ENCODE measurements at regions not wholly inside any gene's neighbourhood (a gene's known extent, or its start where the extent isn't known, plus 50 kb on each side); places are given as distances from the start of the nearest gene placed in this dataset.

DNA sequence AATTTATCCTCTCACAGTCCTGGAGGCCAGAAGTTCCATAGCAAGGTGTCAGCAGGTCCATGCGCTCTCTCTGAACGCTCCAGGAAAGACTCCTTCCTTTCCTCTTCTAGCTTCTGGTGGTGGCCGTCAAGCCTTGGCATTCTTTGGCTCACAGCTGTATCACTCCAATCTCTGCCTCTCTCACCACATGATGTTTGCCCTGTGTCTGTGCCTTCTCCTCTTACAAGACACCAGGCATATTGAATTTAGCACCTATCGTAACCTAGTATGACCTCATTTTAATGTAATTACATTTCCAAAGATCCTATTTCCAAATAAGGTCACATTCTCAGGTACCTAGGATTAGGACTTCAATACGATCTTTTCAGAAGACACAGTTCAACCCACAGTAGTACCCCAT is 428.5 kb downstream of the CD83 start:
- Histone ChIP-seq H3K27me3 (ENCODE audit: control insufficient read depth, insufficient read depth, low read length) (no peaks in the 10 kb centered on the region), H3K9ac (ENCODE audit: insufficient read depth, low read length) (no peak overlapping the region), H3K36me3 (ENCODE audit: control insufficient read depth, insufficient read depth, low read length) (no peaks in the 10 kb centered on the region), H4K20me1 (ENCODE audit: control insufficient read depth, extremely low read depth, insufficient read depth, low read length) (no peaks in the 10 kb centered on the region), H3K4me1 (ENCODE audit: control insufficient read depth, extremely low read depth, insufficient read depth, low read length) (peaks cover 1% of the 10 kb centered on the region), H3K79me2 (ENCODE audit: control insufficient read depth, insufficient read depth, low read length) (no peaks in the 10 kb centered on the region), H2AFZ (ENCODE audit: low read length) (no peak overlapping the region), H3K9me3 (ENCODE audit: control insufficient read depth, insufficient read depth, low read depth, low read length) (no peaks in the 10 kb centered on the region), H3K4me2 (ENCODE audit: extremely low read depth, insufficient read depth, low read length) (no peak overlapping the region), H3K27ac (ENCODE audit: insufficient read depth, low read length) (no peak overlapping the region), H3K4me3 (replicated peaks in 1 of 4; ENCODE audit: control extremely low read depth in 1 of 4, insufficient read depth in 1 of 4, low read depth in 3 of 4, low read length in 4 of 4) (no peak overlapping the region)
- no peak for DNase-seq (ENCODE audit: low read depth in 2 of 2)
- TF ChIP-seq EZH2 (IDR thresholded peaks at IDR 0.05; ENCODE audit: low read length, missing control alignments): no peak
- TF ChIP-seq, protein P1, sequence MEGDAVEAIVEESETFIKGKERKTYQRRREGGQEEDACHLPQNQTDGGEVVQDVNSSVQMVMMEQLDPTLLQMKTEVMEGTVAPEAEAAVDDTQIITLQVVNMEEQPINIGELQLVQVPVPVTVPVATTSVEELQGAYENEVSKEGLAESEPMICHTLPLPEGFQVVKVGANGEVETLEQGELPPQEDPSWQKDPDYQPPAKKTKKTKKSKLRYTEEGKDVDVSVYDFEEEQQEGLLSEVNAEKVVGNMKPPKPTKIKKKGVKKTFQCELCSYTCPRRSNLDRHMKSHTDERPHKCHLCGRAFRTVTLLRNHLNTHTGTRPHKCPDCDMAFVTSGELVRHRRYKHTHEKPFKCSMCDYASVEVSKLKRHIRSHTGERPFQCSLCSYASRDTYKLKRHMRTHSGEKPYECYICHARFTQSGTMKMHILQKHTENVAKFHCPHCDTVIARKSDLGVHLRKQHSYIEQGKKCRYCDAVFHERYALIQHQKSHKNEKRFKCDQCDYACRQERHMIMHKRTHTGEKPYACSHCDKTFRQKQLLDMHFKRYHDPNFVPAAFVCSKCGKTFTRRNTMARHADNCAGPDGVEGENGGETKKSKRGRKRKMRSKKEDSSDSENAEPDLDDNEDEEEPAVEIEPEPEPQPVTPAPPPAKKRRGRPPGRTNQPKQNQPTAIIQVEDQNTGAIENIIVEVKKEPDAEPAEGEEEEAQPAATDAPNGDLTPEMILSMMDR (conservative IDR thresholded peaks at IDR 0.05 in 1 of 2, IDR thresholded peaks at IDR 0.05 in 1 of 2; ENCODE audit: low read depth in 1 of 2, low read length in 2 of 2): no peak

DNA sequence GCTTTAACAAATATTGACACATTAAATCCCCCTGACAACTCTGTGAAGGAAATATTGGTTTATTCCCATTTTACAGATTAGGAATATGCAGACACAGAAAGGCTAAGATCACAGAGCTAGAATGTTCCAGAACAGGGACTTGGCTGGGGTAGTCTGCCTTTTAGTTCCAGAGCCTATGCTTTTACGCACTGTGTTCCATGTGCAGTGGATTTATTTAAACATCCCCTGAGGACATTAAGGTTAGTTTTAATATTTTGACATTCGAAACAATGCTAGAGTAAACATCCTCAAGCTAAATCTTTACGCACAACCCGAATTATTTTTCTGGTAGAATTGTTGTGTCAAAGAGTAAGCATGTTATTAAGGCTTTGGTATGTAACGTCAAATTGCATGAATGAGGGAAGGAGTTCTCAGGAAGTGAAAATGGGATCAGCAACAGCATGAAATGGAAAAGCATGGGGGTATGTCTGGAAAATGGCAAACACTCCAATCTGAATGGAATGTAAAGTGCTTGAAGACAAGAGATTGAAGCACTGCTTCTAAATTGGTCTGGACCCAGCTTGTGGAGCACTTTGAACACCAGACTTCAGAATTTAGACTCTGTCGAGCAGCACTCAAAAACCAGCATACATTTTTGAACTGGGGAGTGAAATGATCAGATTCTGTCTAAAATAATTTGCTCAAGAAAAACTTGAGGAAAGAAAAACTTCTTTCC is 429.9 kb downstream of the CD83 start:
- Histone ChIP-seq H3K9ac (ENCODE audit: insufficient read depth, low read length) (no peak overlapping the region), H4K20me1 (ENCODE audit: control insufficient read depth, extremely low read depth, insufficient read depth, low read length) (no peaks in the 10 kb centered on the region), H3K27ac (ENCODE audit: insufficient read depth, low read length) (no peak overlapping the region), H2AFZ (ENCODE audit: low read length) (no peak overlapping the region), H3K9me3 (ENCODE audit: control insufficient read depth, insufficient read depth, low read depth, low read length) (no peaks in the 10 kb centered on the region), H3K79me2 (ENCODE audit: control insufficient read depth, insufficient read depth, low read length) (no peaks in the 10 kb centered on the region), H3K4me1 (ENCODE audit: control insufficient read depth, extremely low read depth, insufficient read depth, low read length) (peaks cover 4% of the 10 kb centered on the region), H3K4me3 (replicated peaks in 1 of 4; ENCODE audit: control extremely low read depth in 1 of 4, insufficient read depth in 1 of 4, low read depth in 3 of 4, low read length in 4 of 4) (no peak overlapping the region), H3K27me3 (ENCODE audit: control insufficient read depth, insufficient read depth, low read length) (no peaks in the 10 kb centered on the region), H3K4me2 (ENCODE audit: extremely low read depth, insufficient read depth, low read length) (no peak overlapping the region), H3K36me3 (ENCODE audit: control insufficient read depth, insufficient read depth, low read length) (no peaks in the 10 kb centered on the region)
- DNase-seq (ENCODE audit: low read depth in 2 of 2): no peak
- no peak for TF ChIP-seq EZH2 (IDR thresholded peaks at IDR 0.05; ENCODE audit: low read length, missing control alignments)
- TF ChIP-seq, protein P1 (conservative IDR thresholded peaks at IDR 0.05 in 1 of 2, IDR thresholded peaks at IDR 0.05 in 1 of 2; ENCODE audit: low read depth in 1 of 2, low read length in 2 of 2): no peak

DNA sequence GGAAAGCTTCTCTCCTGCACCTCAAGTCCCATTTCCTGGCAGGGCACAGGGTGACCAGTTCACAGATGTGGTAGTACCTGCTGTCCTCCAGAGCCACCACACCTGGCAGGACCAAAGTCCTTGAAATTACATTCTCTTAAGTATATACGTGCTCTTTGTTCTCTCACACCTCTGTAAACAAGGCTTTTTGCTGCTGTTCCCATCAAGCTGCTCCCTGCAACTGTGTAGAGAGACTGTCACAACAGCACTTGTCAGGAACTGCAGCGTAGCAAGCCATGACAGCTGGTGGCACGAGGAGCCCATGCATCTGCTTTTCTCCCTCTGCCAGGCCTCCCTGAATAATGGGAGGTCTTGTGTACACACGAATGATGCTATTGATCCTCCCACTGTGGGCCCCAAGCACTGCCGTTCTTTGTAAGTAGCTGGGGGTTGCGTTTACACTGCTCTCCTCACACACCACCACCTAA is 431.8 kb downstream of the CD83 start:
- Histone ChIP-seq H3K36me3 (ENCODE audit: control insufficient read depth, insufficient read depth, low read length) (no peaks in the 10 kb centered on the region), H3K27ac (ENCODE audit: insufficient read depth, low read length) (no peak overlapping the region), H3K4me2 (ENCODE audit: extremely low read depth, insufficient read depth, low read length) (no peak overlapping the region), H3K4me1 (ENCODE audit: control insufficient read depth, extremely low read depth, insufficient read depth, low read length) (peaks cover 4% of the 10 kb centered on the region), H4K20me1 (ENCODE audit: control insufficient read depth, extremely low read depth, insufficient read depth, low read length) (no peaks in the 10 kb centered on the region), H3K79me2 (ENCODE audit: control insufficient read depth, insufficient read depth, low read length) (no peaks in the 10 kb centered on the region), H3K9me3 (ENCODE audit: control insufficient read depth, insufficient read depth, low read depth, low read length) (no peaks in the 10 kb centered on the region), H3K27me3 (ENCODE audit: control insufficient read depth, insufficient read depth, low read length) (no peaks in the 10 kb centered on the region), H2AFZ (ENCODE audit: low read length) (no peak overlapping the region), H3K4me3 (replicated peaks in 1 of 4; ENCODE audit: control extremely low read depth in 1 of 4, insufficient read depth in 1 of 4, low read depth in 3 of 4, low read length in 4 of 4) (no peak overlapping the region), H3K9ac (ENCODE audit: insufficient read depth, low read length) (no peak overlapping the region)
- TF ChIP-seq EZH2 (IDR thresholded peaks at IDR 0.05; ENCODE audit: low read length, missing control alignments): no peak
- TF ChIP-seq, protein P1 (conservative IDR thresholded peaks at IDR 0.05 in 1 of 2, IDR thresholded peaks at IDR 0.05 in 1 of 2; ENCODE audit: low read depth in 1 of 2, low read length in 2 of 2): no peak
- DNase-seq (ENCODE audit: low read depth in 2 of 2): no peak
